NCI-H2227 (cell line): ENCODE measurements at regions not wholly inside any gene's neighbourhood (a gene's known extent, or its start where the extent isn't known, plus 50 kb on each side); places are given as distances from the start of the nearest gene placed in this dataset.
"Not testable (repeated sequence)": the region's sequence is repeated elsewhere in the genome, so short reads cannot be mapped to it uniquely, and the experiment has no call there.

Experiments used
- DNase-seq: peaks from one replicate; lab custom pipeline; 2025; ENCODE audit not compliant: unreplicated experiment; lab: John Stamatoyannopoulos, UW

GRCh38 chr17:20387549-20387948 lies 79.8 kb downstream of the LGALS9B start:
- DNase-seq: not testable (repeated sequence)

- peak; percentile 35 for DNase-seq
Observed at GRCh38 chr17:20381358-20382300, 85.7 kb downstream of the LGALS9B start.

- DNase-seq: not testable (repeated sequence)
Observed at GRCh38 chr17:20380625-20381024, 86.7 kb downstream of the LGALS9B start.

- DNase-seq: not testable (repeated sequence)
Observed at GRCh38 chr17:20379251-20379650, 88.1 kb downstream of the LGALS9B start.

DNA sequence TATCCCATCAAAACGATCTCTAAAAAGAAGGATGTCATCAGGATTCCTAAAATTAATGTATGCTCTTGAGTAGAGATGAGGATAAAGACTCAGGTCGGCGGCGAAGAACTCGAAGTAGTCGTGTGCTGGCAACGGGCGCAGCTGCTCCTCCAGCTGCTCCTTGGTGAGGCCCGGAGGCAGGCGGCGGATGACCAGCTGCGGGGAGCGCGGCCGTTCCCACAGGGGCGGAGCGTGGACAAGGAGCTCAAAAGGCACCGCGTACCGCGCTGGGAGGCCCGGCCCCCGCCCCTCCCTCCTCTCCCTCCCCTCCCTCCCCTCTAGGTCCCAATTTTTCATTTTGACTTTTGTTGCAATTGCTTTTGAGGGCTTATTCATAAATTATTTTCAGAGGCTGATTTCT lies 90.7 kb downstream of the LGALS9B start:
- DNase-seq: peak; percentile 33

GRCh38 chr17:20375745-20376144 lies 91.6 kb downstream of the LGALS9B start:
- DNase-seq: not testable (repeated sequence)
